ENCODE measurements at regions not wholly inside any gene's neighbourhood (a gene's known extent, or its start where the extent isn't known, plus 50 kb on each side); places are given as distances from the start of the nearest gene placed in this dataset.

- Histone ChIP-seq H2AFZ (no peak overlapping the region), H3K4me2 (ENCODE audit: unreplicated experiment) (no peak overlapping the region), H4K20me1 (ENCODE audit: insufficient read depth) (no peaks in the 10 kb centered on the region), H3K27ac (no peak overlapping the region), H3F3A (ENCODE audit: insufficient read depth) (no peaks in the 10 kb centered on the region), H3K4me3 (no peak overlapping the region), H3K9ac (no peak overlapping the region), H3K79me2 (ENCODE audit: insufficient read depth) (no peaks in the 10 kb centered on the region), H3K9me3 (ENCODE audit: low read depth) (no peaks in the 10 kb centered on the region), H3K4me1 (ENCODE audit: insufficient read depth) (no peaks in the 10 kb centered on the region), H3K9me2 (ENCODE audit: insufficient read depth) (peaks cover 3% of the 10 kb centered on the region; the same call in 1 of the 2 replicates), H3K36me3 (ENCODE audit: low read depth) (no peaks in the 10 kb centered on the region), H3K27me3 (replicated peaks; ENCODE audit: insufficient read depth) (peaks cover 12% of the 10 kb centered on the region; the same call in 1 of the 2 replicates)
- no peak for TF ChIP-seq EZH2phosphoT487 (IDR thresholded peaks at IDR 0.05; ENCODE audit: insufficient read depth, low read depth)
- no peak for TF ChIP-seq EZH2 (IDR thresholded peaks at IDR 0.05; ENCODE audit: insufficient read depth, poor library complexity, severe bottlenecking)
- peak; percentile 45 for DNase-seq
- WGBS, 2 experiments (ENCODE audit: low coverage in 1 of 2, low lambda C conversion rate in 2 of 2, missing lambda C conversion rate in 2 of 2): 76 to 78% methylated on average over 6 of the region's 6 CpGs
- in situ Hi-C loops (cut with MboI): no loop called here
Observed at GRCh38 chr18:11529081-11529480, 80.3 kb upstream of the SLC35G4 start.

- H3K4me1 ChIP-seq (ENCODE audit: insufficient read depth): no peaks in the 10 kb centered on the region
- H4K20me1 ChIP-seq (ENCODE audit: insufficient read depth): no peaks in the 10 kb centered on the region
- H3K27ac ChIP-seq: no peak overlapping the region
- no peak overlapping the region for H2AFZ ChIP-seq
- DNase-seq: no peak
- no peaks in the 10 kb centered on the region for H3K36me3 ChIP-seq (ENCODE audit: low read depth)
- peaks cover 3% of the 10 kb centered on the region; the same call in 1 of the 2 replicates for H3K9me2 ChIP-seq (ENCODE audit: insufficient read depth)
- in situ Hi-C loops (cut with MboI): no loop called here
- no peak overlapping the region for H3K9ac ChIP-seq
- H3K9me3 ChIP-seq (ENCODE audit: low read depth): no peaks in the 10 kb centered on the region
- no peak overlapping the region for H3K4me2 ChIP-seq (ENCODE audit: unreplicated experiment)
- H3K27me3 ChIP-seq (replicated peaks; ENCODE audit: insufficient read depth): peaks cover 12% of the 10 kb centered on the region; the same call in 1 of the 2 replicates
- H3F3A ChIP-seq (ENCODE audit: insufficient read depth): no peaks in the 10 kb centered on the region
- H3K4me3 ChIP-seq: no peak overlapping the region
- WGBS, 2 experiments (ENCODE audit: low coverage in 1 of 2, low lambda C conversion rate in 2 of 2, missing lambda C conversion rate in 2 of 2): 73 to 80% methylated on average over 1 of the region's 1 CpG
- no peaks in the 10 kb centered on the region for H3K79me2 ChIP-seq (ENCODE audit: insufficient read depth)
- TF ChIP-seq EZH2phosphoT487 (IDR thresholded peaks at IDR 0.05; ENCODE audit: insufficient read depth, low read depth) (no peak), EZH2 (IDR thresholded peaks at IDR 0.05; ENCODE audit: insufficient read depth, poor library complexity, severe bottlenecking) (no peak)
Observed at GRCh38 chr18:11526675-11527074, 82.7 kb upstream of the SLC35G4 start.

GRCh38 chr18:11523804-11524203 lies 85.6 kb upstream of the SLC35G4 start:
- H3K9ac ChIP-seq: no peak overlapping the region

GRCh38 chr18:11522992-11523391 lies 86.4 kb upstream of the SLC35G4 start:
- H3K27me3 ChIP-seq (replicated peaks; ENCODE audit: insufficient read depth): no peaks in the 10 kb centered on the region; the same call in 1 of the 2 replicates
- H3K9me2 ChIP-seq (ENCODE audit: insufficient read depth): no peaks in the 10 kb centered on the region
- no peak overlapping the region for H3K27ac ChIP-seq
- no peaks in the 10 kb centered on the region for H3F3A ChIP-seq (ENCODE audit: insufficient read depth)
- no peaks in the 10 kb centered on the region for H3K79me2 ChIP-seq (ENCODE audit: insufficient read depth)
- WGBS, 2 experiments (ENCODE audit: low coverage in 1 of 2, low lambda C conversion rate in 2 of 2, missing lambda C conversion rate in 2 of 2): 83 to 86% methylated on average over 5 of the region's 5 CpGs
- in situ Hi-C loops (cut with MboI): no loop called here
- H3K9me3 ChIP-seq (ENCODE audit: low read depth): no peaks in the 10 kb centered on the region
- no peaks in the 10 kb centered on the region for H3K4me1 ChIP-seq (ENCODE audit: insufficient read depth)
- H3K4me2 ChIP-seq (ENCODE audit: unreplicated experiment): no peak overlapping the region
- H2AFZ ChIP-seq: no peak overlapping the region
- DNase-seq: no peak
- no peaks in the 10 kb centered on the region for H4K20me1 ChIP-seq (ENCODE audit: insufficient read depth)
- TF ChIP-seq EZH2phosphoT487 (IDR thresholded peaks at IDR 0.05; ENCODE audit: insufficient read depth, low read depth) (no peak), EZH2 (IDR thresholded peaks at IDR 0.05; ENCODE audit: insufficient read depth, poor library complexity, severe bottlenecking) (no peak)
- no peak overlapping the region for H3K4me3 ChIP-seq
- no peak overlapping the region for H3K9ac ChIP-seq
- no peaks in the 10 kb centered on the region for H3K36me3 ChIP-seq (ENCODE audit: low read depth)

More at GRCh38 chr18:11523804-11524203, 85.6 kb upstream of the SLC35G4 start:
- no peak overlapping the region for H3K4me3 ChIP-seq
- no peaks in the 10 kb centered on the region for H3K36me3 ChIP-seq (ENCODE audit: low read depth)
- H3K27ac ChIP-seq: no peak overlapping the region
- no peaks in the 10 kb centered on the region; the same call in 1 of the 2 replicates for H3K27me3 ChIP-seq (replicated peaks; ENCODE audit: insufficient read depth)
- no peaks in the 10 kb centered on the region for H4K20me1 ChIP-seq (ENCODE audit: insufficient read depth)
- in situ Hi-C loops (cut with MboI): no loop called here
- DNase-seq: peak; percentile 10
- H3K79me2 ChIP-seq (ENCODE audit: insufficient read depth): no peaks in the 10 kb centered on the region
- no peaks in the 10 kb centered on the region for H3K4me1 ChIP-seq (ENCODE audit: insufficient read depth)
- no peaks in the 10 kb centered on the region for H3F3A ChIP-seq (ENCODE audit: insufficient read depth)
- 39 to 46% methylated on average over 2 of the region's 2 CpGs for WGBS, 2 experiments (ENCODE audit: low coverage in 1 of 2, low lambda C conversion rate in 2 of 2, missing lambda C conversion rate in 2 of 2)
- no peak overlapping the region for H2AFZ ChIP-seq
- no peak for TF ChIP-seq EZH2phosphoT487 (IDR thresholded peaks at IDR 0.05; ENCODE audit: insufficient read depth, low read depth)
- TF ChIP-seq EZH2 (IDR thresholded peaks at IDR 0.05; ENCODE audit: insufficient read depth, poor library complexity, severe bottlenecking): no peak
- H3K9me3 ChIP-seq (ENCODE audit: low read depth): no peaks in the 10 kb centered on the region
- H3K9me2 ChIP-seq (ENCODE audit: insufficient read depth): peaks cover 3% of the 10 kb centered on the region; the same call in 1 of the 2 replicates
- no peak overlapping the region for H3K4me2 ChIP-seq (ENCODE audit: unreplicated experiment)

GRCh38 chr18:11521853-11522252 lies 87.5 kb upstream of the SLC35G4 start:
- Histone ChIP-seq H3K27ac (no peak overlapping the region), H3K27me3 (replicated peaks; ENCODE audit: insufficient read depth) (no peaks in the 10 kb centered on the region; the same call in 1 of the 2 replicates), H3K4me1 (ENCODE audit: insufficient read depth) (no peaks in the 10 kb centered on the region), H3K9ac (no peak overlapping the region), H3K9me3 (ENCODE audit: low read depth) (no peaks in the 10 kb centered on the region), H3K4me3 (no peak overlapping the region), H3F3A (ENCODE audit: insufficient read depth) (no peaks in the 10 kb centered on the region), H3K79me2 (ENCODE audit: insufficient read depth) (no peaks in the 10 kb centered on the region), H4K20me1 (ENCODE audit: insufficient read depth) (no peaks in the 10 kb centered on the region), H3K9me2 (ENCODE audit: insufficient read depth) (no peaks in the 10 kb centered on the region), H3K4me2 (ENCODE audit: unreplicated experiment) (no peak overlapping the region), H2AFZ (no peak overlapping the region), H3K36me3 (ENCODE audit: low read depth) (no peaks in the 10 kb centered on the region)
- in situ Hi-C loops (cut with MboI): no loop called here
- peak; percentile 4 for DNase-seq
- TF ChIP-seq EZH2 (IDR thresholded peaks at IDR 0.05; ENCODE audit: insufficient read depth, poor library complexity, severe bottlenecking) (no peak), EZH2phosphoT487 (IDR thresholded peaks at IDR 0.05; ENCODE audit: insufficient read depth, low read depth) (no peak)
- 59 to 61% methylated on average over 5 of the region's 5 CpGs for WGBS, 2 experiments (ENCODE audit: low coverage in 1 of 2, low lambda C conversion rate in 2 of 2, missing lambda C conversion rate in 2 of 2)

Data from GM23248 (cell line).